ENCODE measurements at regions not wholly inside any gene's neighbourhood (a gene's known extent, or its start where the extent isn't known, plus 50 kb on each side); places are given as distances from the start of the nearest gene placed in this dataset.

- TF ChIP-seq CTCF (IDR thresholded peaks at IDR 0.05) (no peak), POLR2A (IDR thresholded peaks at IDR 0.05) (no peak)
Measured at GRCh38 chr5:118701791-118702190, 286.6 kb downstream of the DTWD2 start.

Measured in thyroid gland (tissue), 4 donors.